HFFc6 (cell line): ENCODE measurements at regions not wholly inside any gene's neighbourhood (a gene's known extent, or its start where the extent isn't known, plus 50 kb on each side); places are given as distances from the start of the nearest gene placed in this dataset.

Source experiments
- DNase-seq: peaks from one replicate; pipeline ENCODE4 v3.0.0-alpha.2; 2018
- H3K27ac Mint-ChIP-seq: 2 replicates; pipeline ENCODE4 v1.8.0; 2020; ENCODE audit warnings: mild to moderate bottlenecking, mixed read lengths
- H3K27me3 Mint-ChIP-seq: 2 replicates; pipeline ENCODE4 v1.8.0; 2021; ENCODE audit warnings: mild to moderate bottlenecking, moderate library complexity, mixed read lengths; ENCODE audit not compliant: insufficient read depth
- H3K36me3 Mint-ChIP-seq: 2 replicates; pipeline ENCODE4 v1.8.0; 2021; ENCODE audit warnings: low read depth, mixed read lengths
- H3K4me1 Mint-ChIP-seq: 2 replicates; pipeline ENCODE4 v1.8.0; 2020; ENCODE audit warnings: low read depth, mixed read lengths
- H3K4me3 Mint-ChIP-seq: 2 replicates; pipeline ENCODE4 v1.8.0; 2020; ENCODE audit warnings: mild to moderate bottlenecking, moderate library complexity, mixed read lengths
- H3K9me3 Mint-ChIP-seq: 2 replicates; pipeline ENCODE4 v1.8.0; 2020; ENCODE audit warnings: mild to moderate bottlenecking, mixed read lengths
- CTCF ChIP-seq: fragments of 200-600 bp; sonication (generic); IDR thresholded peaks from 2 replicates; pipeline ENCODE4 v1.5.0; 2021; ENCODE audit warnings: antibody characterized with exemption, mild to moderate bottlenecking

- Mint-ChIP-seq H3K9me3 (peaks cover 49% of the 10 kb centered on the region), H3K27me3 (peaks cover 1% of the 10 kb centered on the region; the same call in 1 of the 2 replicates), H3K4me1 (no peaks in the 10 kb centered on the region), H3K36me3 (no peaks in the 10 kb centered on the region), H3K27ac (no peak overlapping the region), H3K4me3 (no peak overlapping the region)
- DNase-seq, result no peak
- TF ChIP-seq CTCF, result no peak
Observed at GRCh38 chr14:48944809-48945208, 641.4 kb downstream of the RPS29 start.

- Mint-ChIP-seq H3K36me3 (no peaks in the 10 kb centered on the region), H3K4me1 (no peaks in the 10 kb centered on the region), H3K4me3 (no peak overlapping the region), H3K27me3 (peaks cover 1% of the 10 kb centered on the region; the same call in 1 of the 2 replicates), H3K9me3 (peaks cover 44% of the 10 kb centered on the region), H3K27ac (no peak overlapping the region)
- no peak for DNase-seq
- no peak for TF ChIP-seq CTCF
Observed at GRCh38 chr14:48943913-48944312, 642.3 kb downstream of the RPS29 start.

- Mint-ChIP-seq H3K27ac (no peak overlapping the region), H3K4me1 (no peaks in the 10 kb centered on the region)
- DNase-seq, result no peak
Observed at GRCh38 chr14:48937541-48938195, 648.5 kb downstream of the RPS29 start.

GRCh38 chr14:48936849-48937248 is 649.3 kb downstream of the RPS29 start:
- H3K9me3 Mint-ChIP-seq, result peaks cover 24% of the 10 kb centered on the region
- H3K4me1 Mint-ChIP-seq, result no peaks in the 10 kb centered on the region
- no peaks in the 10 kb centered on the region for H3K27me3 Mint-ChIP-seq
- H3K4me3 Mint-ChIP-seq, result no peak overlapping the region
- H3K27ac Mint-ChIP-seq, result no peak overlapping the region
- no peak for DNase-seq
- TF ChIP-seq CTCF, result no peak
- no peaks in the 10 kb centered on the region; the same call in 1 of the 2 replicates for H3K36me3 Mint-ChIP-seq

More at GRCh38 chr14:48937541-48938195, 648.5 kb downstream of the RPS29 start:
- Mint-ChIP-seq H3K27me3 (no peaks in the 10 kb centered on the region), H3K9me3 (peaks cover 23% of the 10 kb centered on the region), H3K36me3 (no peaks in the 10 kb centered on the region), H3K4me3 (no peak overlapping the region)
- no peak for TF ChIP-seq CTCF

GRCh38 chr14:48936362-48936761 is 649.8 kb downstream of the RPS29 start:
- no peak for DNase-seq
- no peaks in the 10 kb centered on the region; the same call in 1 of the 2 replicates for H3K36me3 Mint-ChIP-seq
- H3K27me3 Mint-ChIP-seq, result no peaks in the 10 kb centered on the region
- H3K4me1 Mint-ChIP-seq, result no peaks in the 10 kb centered on the region
- no peak overlapping the region for H3K27ac Mint-ChIP-seq
- H3K4me3 Mint-ChIP-seq, result no peak overlapping the region
- no peak for TF ChIP-seq CTCF
- H3K9me3 Mint-ChIP-seq, result peaks cover 29% of the 10 kb centered on the region
